MM.1S (cell line): ENCODE measurements at regions not wholly inside any gene's neighbourhood (a gene's known extent, or its start where the extent isn't known, plus 50 kb on each side); places are given as distances from the start of the nearest gene placed in this dataset.

Source experiments
- CTCF ChIP-seq: fragments of 300-600 bp; sonication (generic); IDR thresholded peaks from 2 replicates; pipeline ENCODE4 v1.5.1; 2016; ENCODE audit warnings: antibody characterized with exemption, low read length, mixed read lengths
- EZH2 ChIP-seq: fragments of 300-600 bp; sonication (generic); optimal IDR thresholded peaks from 2 replicates; pipeline ENCODE3; 2017; ENCODE audit warnings: low read depth, mild to moderate bottlenecking, antibody characterized with exemption, low read length, mixed read lengths

DNA sequence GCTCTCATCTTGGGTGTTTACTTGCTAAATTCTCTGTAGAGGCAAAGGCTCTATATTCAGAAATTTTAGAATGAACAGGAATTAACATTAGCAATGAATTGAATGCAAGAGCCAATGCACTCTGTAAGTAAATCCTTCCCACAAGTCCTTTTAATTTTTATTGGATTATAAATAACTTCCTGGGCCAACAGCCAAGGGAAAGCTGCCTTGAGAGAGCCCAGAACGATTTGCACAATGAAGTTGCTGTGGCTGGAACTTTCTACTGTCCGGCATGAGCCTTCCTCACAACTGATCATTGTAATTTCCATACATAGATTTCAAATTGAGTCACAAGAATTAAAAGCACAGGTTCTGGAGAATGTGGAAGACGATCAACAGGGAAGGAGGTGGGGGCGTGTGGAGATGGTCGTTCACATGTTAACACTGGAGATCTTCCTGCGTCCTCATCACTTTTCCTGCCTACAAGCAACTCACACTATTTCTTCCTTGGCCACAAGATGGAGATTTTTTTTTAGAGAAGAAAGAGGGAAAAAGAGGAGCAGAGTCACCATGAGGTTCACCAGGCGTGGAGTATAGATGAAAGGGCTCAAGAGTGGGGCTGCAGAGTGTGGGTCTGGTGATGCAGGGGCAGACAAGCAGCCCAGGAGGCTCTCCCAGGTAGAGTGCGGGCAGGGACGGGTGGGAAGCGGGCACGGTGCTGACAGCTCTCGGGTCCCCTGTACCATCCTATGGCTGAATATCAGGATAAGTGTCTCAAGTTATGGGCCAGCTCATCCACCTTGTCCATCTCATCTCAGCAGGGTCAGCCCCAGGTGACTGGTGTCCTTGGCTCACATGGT is 110.7 kb downstream of the SOX1 start:
- TF ChIP-seq CTCF (no peak), EZH2 (no peak)
